HuH-7 (cell line): ENCODE measurements at regions not wholly inside any gene's neighbourhood (a gene's known extent, or its start where the extent isn't known, plus 50 kb on each side); places are given as distances from the start of the nearest gene placed in this dataset.
"Not testable (repeated sequence)": the region's sequence is repeated elsewhere in the genome, so short reads cannot be mapped to it uniquely, and the experiment has no call there.

Source experiments
- DNase-seq: peaks from one replicate; pipeline ENCODE4 v3.0.0; 2011; ENCODE audit warnings: low spot score

DNA sequence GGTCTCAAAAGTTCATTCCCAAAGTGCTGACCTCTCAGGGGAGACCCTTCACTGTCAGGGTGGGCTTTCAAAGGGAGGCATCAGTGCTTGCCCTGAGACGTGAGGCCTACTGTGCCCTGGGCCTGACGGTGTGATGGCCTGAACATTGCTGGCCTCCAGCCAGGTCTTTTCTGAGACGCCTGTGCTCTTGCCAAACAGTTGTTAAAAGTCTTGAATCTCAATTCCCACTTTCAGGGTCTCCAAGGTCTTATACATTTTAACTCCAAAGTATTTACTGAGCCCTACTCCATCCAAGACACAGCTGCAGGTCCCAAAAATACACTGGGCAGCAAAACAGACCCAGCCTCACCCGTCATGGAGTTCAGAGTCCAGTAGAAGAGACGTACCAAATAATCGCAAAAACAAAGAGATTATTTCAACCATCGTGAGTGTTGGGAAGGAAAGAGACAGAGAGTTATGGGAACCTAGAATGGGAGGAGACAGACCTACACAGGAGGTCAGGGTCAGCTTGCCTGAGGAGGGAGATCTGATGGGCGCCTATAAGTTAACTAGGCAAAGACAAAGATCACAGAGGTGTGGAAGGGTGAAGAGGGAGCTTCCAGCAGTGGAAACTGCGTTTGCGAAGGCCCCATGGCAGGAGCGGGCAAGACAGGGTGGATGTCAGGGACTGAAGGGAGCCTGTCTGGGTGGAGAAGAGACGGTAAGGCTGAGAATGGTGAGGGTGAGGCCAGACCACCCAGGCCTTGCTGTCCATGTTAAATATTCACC, 446.3 kb downstream of the PREX1 start:
- no peak for DNase-seq

DNA sequence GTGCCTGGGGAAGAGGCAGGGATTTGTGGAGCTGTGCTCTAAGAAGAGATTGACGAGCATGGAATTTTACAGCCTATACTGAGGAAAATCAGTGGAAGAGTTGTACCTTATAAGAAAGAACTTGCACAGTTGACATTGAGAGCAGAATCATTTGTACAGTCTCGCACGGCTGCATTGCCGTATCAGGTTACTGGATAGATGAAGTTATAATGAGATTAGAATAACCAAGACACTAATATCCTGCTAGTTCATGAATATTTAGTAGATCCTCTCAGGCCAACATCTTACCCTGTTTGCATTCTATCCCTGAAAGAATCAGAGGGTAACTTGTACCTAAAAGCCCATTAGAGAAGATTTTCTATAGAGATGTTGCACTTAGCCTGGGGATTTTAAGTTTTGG, 447.1 kb downstream of the PREX1 start:
- DNase-seq: no peak

- DNase-seq: no peak
These were observed 448.7 kb downstream of the PREX1 start for GRCh38 chr20:48378976-48379675.

DNA sequence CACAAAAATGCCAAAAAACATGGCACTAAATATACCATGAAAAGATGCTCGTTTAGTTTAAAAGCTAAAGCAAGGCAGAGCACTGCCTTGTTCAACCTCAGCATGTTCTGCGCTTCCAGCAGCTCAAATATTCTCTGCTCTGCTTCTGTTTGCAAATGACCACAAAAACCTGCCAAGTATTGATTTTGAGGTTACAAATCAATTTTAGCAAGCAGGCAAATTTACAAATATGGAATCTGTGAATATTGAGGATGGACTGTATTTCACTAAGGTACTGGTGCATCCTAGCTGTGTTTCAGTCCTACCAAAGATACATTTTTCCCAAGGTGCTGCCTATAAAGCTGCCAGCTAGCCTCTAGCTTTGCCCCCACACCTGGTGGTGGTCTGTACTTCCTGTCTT, 449.9 kb downstream of the PREX1 start:
- DNase-seq: no peak

DNA sequence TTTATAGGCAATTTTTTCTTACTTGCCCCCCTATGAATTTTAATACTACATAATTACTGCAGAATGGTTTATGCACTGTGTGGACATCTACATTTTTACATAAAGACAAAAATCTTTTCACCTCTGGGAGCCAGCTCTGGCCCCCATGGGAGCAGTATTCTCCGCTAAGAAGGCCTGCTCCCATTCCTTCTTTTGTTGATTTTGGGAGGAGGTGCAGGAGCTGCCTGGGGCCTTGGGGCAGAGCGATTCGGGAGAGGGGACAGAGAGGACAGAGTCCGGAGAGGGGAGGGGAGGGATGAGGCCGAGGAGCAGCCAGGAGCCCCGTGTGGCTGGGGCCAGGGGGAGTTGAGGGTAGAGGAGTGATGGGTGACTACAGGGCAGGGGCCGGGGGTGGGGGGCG, 452.0 kb downstream of the PREX1 start:
- DNase-seq: peak; percentile 19

- no peak for DNase-seq
These were observed 452.7 kb downstream of the PREX1 start for GRCh38 chr20:48374991-48375595.

DNA sequence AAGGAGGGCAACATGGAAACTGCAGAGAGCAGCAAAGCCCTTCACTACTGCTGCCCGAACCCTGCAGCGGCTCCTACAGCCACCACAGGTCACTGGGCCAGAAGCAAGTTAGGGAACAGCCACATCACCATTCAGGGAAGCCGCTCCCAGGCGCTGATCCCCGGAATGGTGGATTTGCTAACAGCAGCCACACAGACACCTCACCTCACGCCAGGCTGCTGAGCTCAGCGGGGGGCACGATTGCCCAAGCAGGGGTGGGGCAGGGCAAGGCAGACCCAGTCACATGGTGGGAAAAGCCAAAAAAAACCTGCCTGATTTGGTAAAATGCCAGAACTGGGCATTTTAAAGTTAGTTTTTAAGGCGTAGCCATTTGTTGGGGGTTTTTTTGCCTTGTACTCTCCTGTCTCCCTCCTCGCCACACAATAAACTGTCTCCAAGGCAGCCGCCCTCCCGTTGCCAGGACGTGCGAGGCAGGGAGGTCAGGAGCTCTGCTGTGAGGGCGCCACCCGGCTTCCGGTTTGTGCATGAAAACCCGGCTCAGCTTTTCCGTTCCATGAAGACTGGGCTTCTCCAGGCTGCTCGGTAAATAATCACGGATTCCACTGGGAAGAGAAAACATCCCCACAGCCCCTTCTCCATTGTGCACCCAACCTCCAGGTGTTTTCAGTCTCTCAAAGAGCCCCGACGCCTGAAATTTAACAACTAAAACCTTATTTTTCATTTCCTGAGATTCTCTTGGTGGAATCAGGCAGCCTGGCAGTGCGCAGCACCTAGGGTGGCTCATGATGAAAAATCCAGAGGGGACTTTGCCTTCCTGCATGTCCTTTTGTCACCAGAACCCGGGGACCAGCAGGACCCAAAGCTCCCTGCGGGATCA, 453.5 kb downstream of the PREX1 start:
- peak; percentile 47 for DNase-seq

DNA sequence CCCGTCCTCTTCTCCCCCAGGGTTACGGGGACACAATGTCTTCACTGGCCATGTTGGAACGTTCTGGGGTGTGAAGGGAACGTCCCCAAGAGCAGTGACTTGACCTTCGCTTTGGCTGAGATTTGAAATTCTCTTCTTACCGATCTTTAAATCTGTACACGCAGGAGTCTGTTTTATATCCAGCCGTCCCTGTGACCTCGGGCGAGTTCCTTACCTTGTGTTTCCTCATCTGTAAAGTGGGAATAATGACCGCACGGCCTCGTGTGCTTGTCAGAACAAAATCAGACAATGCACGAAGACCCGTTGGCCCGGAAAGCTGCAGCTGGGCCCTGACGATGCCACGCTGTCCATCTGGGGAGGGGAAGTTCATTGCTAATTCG, 454.3 kb downstream of the PREX1 start:
- no peak for DNase-seq

DNA sequence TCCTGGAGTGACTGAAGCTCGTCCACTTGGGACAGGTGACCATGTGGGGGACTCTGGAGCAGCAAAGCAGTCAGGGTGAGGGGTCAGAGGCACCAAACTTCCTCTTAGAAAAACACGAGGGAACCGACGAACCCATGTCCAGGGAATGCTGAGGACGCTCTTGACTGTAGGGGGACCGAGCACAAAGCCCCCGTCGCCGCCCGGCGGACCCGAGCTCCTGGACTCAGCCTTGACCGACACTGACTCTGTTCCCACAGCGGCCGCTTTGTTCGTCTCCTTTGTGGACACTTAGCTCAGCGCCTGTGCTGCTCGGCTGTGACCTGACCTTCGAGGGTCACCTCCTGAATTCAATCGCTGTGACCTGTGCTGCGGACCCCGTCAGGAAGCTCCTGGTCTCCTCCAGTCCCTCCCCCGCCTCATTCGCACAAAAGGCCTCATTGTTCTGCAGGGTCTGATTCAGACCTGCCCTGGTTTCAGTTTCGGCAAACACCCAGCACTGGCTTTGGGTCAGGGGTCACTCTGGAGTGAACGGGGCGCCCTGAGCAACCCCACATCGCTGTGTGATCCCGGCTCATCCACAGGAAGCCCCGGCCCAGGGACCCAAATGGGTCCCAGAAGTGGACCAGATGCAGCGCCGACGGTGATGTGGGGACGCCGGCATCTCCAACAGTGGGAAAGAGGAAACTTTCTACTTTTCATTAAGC, 454.8 kb downstream of the PREX1 start:
- DNase-seq: peak; percentile 59

- no peak for DNase-seq
These were observed 456.6 kb downstream of the PREX1 start for GRCh38 chr20:48371211-48371610.

GRCh38 chr20:48368580-48369021, 459.2 kb downstream of the PREX1 start:
- DNase-seq: not testable (repeated sequence)

GRCh38 chr20:48367541-48368358, 460.0 kb downstream of the PREX1 start:
- DNase-seq: not testable (repeated sequence)

DNA sequence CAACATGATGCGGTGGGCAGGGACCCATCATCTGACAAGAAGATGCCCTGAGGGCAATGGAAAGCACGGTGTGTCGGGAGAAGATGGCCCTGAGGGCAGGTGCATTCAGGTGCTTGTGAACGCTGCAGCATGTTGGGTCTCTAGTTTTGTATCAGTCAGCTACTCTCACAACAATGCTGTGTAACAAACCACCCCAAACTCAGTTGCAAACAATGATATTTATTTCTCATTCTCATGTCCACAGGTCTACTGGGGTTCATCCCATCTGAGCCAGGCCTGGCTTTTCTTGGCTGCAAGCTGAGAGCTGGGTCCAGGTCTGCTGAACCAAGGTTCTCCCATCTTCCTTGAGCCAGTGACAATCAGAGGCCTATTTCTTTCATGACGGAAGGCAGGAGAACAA, 461.6 kb downstream of the PREX1 start:
- DNase-seq: no peak

- DNase-seq: no peak
These were observed 462.9 kb downstream of the PREX1 start for GRCh38 chr20:48364688-48365421.

- no peak for DNase-seq
These were observed 463.7 kb downstream of the PREX1 start for GRCh38 chr20:48364055-48364454.

GRCh38 chr20:48360342-48360975, 467.3 kb downstream of the PREX1 start:
- no peak for DNase-seq

DNA sequence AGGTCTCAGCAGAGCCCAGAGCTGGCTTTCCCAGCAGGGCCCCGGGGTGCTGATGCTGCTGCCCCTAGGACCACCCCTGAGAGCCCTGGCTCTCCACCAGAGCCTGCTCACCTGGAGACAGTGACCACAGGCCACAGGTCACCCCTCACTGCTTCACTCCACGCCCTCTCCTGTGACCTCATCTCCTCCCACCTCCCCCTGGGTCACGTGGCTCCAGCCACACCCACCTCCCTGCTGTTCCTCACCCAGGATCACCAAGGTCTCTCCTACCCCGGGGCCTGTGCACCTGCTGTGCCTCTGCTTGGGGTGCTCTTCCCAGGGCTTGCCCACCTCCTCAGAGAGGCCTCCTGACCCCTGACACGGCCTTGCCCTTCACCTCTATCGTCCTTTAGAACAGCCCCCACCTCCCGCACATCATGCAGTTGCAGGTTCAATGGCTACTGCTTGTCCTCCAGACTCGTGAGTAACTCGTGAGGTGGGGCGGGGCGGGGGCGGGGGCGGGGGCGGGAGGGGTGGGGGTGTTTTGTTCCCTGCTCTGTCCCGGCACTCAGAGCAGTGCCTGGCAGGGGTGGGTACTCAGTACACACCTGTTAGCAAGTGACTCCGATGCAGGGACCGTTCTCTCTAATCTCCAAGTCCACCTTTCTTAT, 468.0 kb downstream of the PREX1 start:
- no peak for DNase-seq

GRCh38 chr20:48359055-48359390, 468.8 kb downstream of the PREX1 start:
- not testable (repeated sequence) for DNase-seq
